NCI-H226 (cell line): ENCODE measurements at regions not wholly inside any gene's neighbourhood (a gene's known extent, or its start where the extent isn't known, plus 50 kb on each side); places are given as distances from the start of the nearest gene placed in this dataset.
"Not testable (repeated sequence)": the region's sequence is repeated elsewhere in the genome, so short reads cannot be mapped to it uniquely, and the experiment has no call there.

ENCODE experiments used
- DNase-seq: peaks from one replicate; pipeline ENCODE4 v3.0.0-alpha.2; 2015

DNA sequence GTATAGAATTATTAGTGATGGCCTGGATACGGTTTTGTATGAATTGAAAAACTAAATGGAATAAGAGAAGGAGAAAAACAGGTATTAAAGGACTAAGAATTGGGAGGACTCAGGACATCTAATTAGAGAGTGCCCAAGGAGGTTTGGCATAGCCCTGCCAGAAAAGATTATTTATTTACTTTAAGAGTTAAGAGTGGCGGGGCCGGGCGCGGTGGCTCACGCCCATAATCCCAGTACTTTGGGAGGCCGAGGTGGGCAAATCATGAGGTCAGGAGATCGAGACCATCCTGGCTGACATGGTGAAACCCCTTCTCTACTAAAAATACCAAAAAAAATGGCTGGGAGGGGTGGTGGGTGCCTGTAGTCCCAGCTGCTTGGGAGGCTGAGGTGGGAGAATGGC, 115.2 kb upstream of the KCNJ3 start:
- DNase-seq: not testable (repeated sequence)

DNA sequence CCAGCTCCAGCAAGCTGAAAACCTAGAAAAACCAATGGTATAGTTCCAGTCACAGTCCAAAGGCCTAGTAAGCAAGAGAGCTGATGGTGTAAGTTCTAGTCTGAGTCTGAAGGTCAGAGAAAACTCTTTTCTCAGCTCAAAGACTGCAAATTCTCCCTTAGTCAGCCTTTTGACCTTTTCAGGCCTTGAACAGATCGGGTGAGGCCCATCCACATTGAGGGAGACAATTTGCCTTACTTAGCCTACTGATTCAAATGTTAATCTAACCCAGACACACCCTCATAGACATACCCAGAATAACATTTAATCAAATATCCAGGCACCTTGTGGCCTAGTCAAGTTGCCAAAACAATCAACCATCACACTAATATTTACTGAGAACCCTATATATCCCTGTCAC, 110.8 kb upstream of the KCNJ3 start:
- DNase-seq: no peak

DNA sequence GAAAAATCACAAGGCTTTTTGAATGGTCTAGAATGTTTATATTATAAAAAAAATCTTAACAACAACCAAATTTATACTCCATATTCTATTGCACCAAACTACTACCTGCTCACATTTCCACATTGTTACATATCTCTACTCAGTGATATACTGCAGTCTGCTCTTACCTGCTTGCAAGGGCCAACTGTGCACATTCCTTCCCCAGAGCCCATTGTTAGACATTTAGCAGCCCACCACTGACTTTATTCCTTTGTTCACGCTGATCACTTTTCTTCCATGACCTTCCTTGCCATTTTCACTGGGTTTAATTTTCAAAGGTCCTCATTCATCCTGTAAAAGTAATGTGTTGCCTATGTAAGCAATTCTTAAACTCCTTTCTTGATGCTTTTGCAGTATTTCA, 109.7 kb upstream of the KCNJ3 start:
- no peak for DNase-seq

DNA sequence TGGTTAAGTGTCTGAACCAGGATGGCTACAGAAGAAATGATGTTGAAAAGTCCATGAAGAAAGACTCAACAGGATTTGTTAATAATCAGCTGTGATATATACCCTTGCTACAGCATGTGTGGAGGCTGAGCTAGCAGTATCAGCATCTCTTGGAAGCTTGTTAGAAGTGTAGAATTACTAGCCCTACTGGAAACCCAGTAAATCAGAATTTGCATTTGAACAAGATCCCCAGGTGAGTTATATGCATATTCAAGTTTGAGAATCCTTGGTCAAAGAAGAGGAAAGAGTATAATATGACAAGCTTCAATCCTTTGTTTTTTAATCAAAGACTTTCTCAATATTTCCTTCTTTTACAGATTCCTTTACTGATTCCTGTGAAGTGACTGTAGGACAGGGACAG, 109.0 kb upstream of the KCNJ3 start:
- no peak for DNase-seq

DNA sequence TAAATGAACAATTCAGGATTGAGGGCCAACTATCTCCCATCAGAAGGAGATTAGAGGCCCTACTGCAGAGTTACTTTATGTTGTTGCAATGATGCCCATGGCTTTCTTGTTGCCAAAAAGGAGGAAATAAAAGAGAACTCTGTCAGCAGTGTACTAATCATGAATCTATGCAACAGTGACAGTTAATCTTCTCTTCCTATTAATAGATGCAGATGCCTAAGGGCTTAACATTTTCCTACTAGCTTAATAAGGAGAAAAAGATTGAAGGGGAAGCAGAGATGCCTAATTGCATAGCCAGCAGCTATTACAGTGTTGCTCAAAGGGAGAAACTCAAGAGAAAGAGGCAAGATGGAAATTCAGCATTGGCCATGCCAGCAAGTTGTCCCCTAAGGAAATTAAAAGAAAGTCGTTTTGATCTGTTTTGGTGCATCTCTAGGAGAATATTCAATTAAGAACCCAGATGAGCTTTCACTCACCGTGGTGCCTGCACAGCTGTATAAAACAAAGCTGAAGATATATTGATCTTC, 107.1 kb upstream of the KCNJ3 start:
- DNase-seq: no peak

DNA sequence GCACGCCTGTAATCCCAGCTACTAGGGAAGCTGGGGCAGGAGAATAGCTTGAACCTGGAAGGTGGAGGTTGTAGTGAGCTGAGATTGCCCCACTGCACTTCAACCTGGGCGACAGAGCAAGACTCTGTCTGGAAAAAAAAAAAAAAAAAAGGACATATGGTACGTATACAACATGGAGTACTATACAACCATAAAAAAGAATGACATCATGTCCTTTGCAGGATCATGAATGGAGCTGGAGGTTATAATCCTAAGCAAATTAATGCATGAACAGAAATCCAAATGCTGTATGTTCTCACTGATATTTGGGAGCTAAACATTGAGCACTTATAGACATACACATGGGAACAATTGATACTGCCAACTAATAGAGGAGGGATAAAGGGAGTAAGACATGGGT, 99.3 kb upstream of the KCNJ3 start:
- DNase-seq: no peak

DNA sequence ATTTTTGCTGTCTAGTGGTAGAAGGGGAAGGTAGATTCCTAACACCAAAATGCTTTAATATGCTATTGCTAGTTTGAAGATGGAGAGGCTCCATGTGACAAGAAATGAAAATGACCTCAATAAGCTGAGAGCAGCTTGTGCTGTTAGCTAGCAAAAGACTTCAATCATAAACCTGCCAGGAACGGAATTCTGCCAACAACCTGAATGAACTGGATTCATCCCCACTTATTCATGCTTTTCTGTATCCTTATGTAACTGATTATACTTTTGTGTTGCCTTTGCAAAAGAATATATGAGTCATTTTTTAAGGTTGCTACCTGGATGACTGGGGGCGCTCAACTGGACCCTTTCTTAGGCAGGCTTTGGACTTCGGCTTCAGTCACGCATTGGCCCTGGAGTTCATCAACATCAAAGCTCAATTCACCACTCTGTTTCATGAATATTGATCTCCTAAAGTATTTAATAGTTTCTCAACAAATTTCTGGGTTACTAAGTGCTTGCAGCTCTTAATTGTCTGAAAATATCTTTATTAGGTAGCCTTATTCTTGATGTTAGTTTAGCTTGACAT, 97.5 kb upstream of the KCNJ3 start:
- DNase-seq: no peak

DNA sequence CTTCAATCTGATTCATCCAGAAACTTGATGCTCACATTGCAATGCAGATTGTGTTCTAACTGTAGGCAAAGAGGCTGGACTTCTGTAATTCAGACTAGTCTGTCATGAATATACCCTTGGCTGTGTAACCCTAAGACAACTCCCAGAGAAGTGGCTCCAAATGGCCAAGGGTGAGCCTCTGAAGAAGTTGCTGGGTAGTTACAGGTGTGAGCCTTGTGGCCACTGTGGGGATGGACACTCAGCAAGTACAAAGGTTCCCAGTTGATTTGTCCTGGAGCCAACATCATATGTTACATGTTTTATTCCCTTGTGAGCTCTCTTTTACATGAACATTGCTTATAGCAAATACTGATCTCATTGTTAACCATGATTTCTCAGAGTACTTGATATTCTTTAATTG, 94.8 kb upstream of the KCNJ3 start:
- DNase-seq: no peak

DNA sequence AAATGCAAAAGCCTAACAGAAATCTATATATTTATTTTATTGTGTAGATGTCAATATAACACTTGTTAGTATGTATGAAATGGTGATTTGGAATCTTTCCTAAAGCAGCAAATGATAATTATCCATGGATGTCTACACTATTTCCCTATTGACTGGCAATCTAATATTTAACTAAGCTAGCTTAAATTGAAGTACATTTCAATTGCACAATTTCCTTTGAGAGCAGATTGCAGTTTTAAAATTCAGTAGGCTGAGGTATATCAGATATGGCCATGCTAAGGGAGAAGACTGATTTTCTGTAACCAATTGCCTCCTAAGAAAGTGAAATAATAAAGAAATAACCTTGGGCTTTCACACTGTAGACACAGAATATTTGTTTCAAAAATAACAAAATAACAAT, 90.1 kb upstream of the KCNJ3 start:
- DNase-seq: no peak

DNA sequence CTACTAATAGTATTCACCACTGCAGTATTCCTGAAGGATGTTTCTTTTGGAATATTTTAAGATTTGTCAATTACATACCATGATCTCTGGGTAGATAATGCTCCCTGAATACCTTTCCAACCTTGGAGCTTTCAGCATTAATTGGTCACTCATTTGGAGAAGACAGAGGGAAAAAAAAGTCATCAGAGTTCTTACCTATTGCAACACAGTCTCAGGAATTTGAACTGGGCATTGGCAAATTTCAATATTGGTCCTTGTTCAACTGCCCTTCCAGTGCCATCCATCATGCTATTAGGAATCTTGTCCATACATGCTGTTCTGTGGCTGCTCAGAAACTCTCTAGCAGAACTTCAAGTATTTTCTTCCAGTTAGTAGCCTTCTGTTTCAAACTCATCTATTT, 83.6 kb upstream of the KCNJ3 start:
- no peak for DNase-seq

DNA sequence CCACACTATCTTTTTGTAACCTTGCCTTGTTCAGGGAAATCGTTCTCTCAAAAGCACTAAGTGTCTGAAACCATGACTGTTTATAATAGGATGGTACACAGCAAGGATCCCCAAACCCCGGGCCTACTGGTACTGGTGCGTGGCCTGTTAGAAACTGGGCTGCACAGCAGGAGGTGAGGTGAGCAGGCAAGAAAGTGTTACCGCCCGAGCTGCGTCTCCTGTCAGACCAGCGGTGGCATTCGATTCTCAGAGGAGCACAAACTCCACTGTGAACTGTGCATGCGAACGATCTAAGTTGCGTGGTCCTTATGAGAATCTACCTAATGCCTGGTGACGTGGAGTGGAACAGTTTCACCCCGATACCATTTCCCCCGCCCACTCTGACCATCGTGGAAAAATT, 81.8 kb upstream of the KCNJ3 start:
- no peak for DNase-seq

DNA sequence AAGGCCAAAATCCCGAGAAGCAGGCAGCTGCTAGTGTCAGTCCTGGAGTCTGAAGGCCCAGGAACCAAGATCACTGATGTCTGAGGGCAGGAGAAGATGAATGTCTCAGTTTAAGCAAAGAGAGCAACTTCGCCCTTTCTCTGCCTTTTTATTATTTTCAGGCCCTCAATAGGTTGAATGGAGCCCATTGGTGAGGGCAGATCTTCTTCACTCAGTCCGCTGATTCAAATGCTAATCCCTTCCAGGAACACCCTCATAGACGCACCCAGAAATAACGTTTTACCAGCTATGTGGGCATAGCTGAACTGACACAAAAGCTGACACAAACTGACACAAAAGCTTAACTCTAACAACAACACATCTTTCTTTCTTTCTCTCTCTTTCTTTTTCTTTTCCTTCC, 78.0 kb upstream of the KCNJ3 start:
- DNase-seq: no peak

DNA sequence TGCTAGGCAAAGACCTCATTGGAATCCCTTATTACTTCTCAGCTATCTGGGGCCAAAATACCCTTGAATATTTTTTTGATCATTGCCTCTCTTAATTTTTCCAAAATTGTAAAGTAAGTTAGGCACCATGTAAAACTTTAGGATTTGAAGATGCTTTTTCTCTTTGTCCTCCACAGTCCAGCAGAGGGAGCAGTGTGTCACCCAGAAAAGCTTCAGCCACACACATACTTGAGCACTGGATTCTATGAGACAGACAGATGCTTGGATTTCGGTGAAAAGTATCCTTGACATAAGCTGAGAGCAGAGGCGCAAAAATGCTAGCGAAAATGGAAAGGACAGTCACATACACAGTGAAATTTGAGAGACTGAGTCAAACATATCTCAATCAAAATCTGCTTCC, 74.7 kb upstream of the KCNJ3 start:
- DNase-seq: peak; percentile 15

DNA sequence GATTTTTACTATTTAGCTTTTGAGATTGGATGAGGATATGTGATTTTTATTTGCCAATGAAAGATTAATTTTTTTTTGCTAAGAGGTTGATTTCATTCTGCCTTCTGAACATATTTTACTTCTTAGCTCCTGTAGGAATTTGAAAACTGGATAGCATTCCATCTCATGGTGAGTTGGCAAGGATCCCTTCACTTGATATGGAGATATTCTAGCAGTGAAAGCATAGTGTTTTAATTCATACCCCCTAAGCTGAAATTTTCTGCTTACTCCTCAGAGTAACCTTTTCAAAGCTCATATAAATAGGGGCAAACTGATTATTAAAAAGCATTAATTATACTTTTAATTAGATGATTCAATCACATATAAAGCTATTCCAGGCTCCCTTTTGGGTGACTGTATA, 61.0 kb upstream of the KCNJ3 start:
- DNase-seq: no peak

DNA sequence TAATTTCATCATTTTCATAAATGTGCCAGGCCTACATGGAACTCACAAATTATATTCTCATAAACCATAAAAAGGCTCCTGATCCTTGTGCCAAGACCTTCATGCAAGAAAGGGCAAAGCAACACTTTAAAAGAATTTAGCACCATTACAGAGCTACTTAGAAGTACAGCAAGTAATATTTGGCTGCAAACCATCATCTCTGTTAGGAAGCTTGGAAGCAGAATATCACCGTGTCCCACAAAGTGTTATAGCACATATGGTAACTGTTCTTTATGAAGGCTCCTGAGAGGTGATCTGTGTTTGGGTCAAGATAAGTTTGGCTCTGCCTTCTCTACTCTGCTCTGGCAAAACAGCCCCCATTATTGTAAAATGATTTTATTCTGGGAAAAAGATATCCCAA, 59.7 kb upstream of the KCNJ3 start:
- no peak for DNase-seq

DNA sequence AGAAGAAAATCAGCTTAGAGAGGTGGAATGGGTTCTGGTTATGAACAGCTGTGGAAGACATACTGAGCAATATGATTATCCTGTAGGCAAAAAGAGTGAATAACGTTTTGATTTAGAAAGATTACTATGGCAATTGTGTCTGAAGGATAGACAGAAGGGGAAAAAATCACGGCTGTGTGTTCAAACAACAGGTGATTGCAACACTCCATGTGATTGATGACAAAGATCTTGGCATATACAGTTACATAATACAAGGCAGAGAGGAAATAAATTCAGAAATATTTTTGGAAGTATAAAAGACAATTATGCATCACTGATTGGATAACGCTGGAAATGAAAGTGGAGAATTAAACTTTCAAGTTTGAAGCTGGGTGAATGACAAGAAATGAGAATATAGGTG, 58.5 kb upstream of the KCNJ3 start:
- DNase-seq: no peak
